NCI-H524 treated with DMSO at 0.1 percent for 48 hours (cell line): ENCODE measurements at regions not wholly inside any gene's neighbourhood (a gene's known extent, or its start where the extent isn't known, plus 50 kb on each side); places are given as distances from the start of the nearest gene placed in this dataset.
"Not testable (repeated sequence)": the region's sequence is repeated elsewhere in the genome, so short reads cannot be mapped to it uniquely, and the experiment has no call there.

Experiments used
- DNase-seq: peaks from one replicate; lab custom pipeline; 2025; lab: John Stamatoyannopoulos, UW

GRCh38 chr18:25561918-25562317 lies 210.0 kb upstream of the ZNF521 start:
- DNase-seq, result no peak

- DNase-seq, result no peak
Measured at GRCh38 chr18:25560369-25560768, 208.4 kb upstream of the ZNF521 start.

GRCh38 chr18:25557011-25557410 lies 205.0 kb upstream of the ZNF521 start:
- DNase-seq, result no peak

GRCh38 chr18:25553631-25554263 lies 201.8 kb upstream of the ZNF521 start:
- DNase-seq, result no peak

- no peak for DNase-seq
Measured at GRCh38 chr18:25544546-25545287, 192.8 kb upstream of the ZNF521 start.

GRCh38 chr18:25538175-25538922 lies 186.4 kb upstream of the ZNF521 start:
- DNase-seq, result no peak

GRCh38 chr18:25535495-25535894 lies 183.5 kb upstream of the ZNF521 start:
- DNase-seq, result no peak

- no peak for DNase-seq
Measured at GRCh38 chr18:25534401-25534800, 182.4 kb upstream of the ZNF521 start.

- DNase-seq, result no peak
Measured at GRCh38 chr18:25533218-25533617, 181.3 kb upstream of the ZNF521 start.

GRCh38 chr18:25531207-25531606 lies 179.2 kb upstream of the ZNF521 start:
- DNase-seq, result no peak

- DNase-seq, result not testable (repeated sequence)
Measured at GRCh38 chr18:25525789-25526188, 173.8 kb upstream of the ZNF521 start.

GRCh38 chr18:25518716-25519053 lies 166.7 kb upstream of the ZNF521 start:
- no peak for DNase-seq

GRCh38 chr18:25517881-25518715 lies 166.1 kb upstream of the ZNF521 start:
- no peak for DNase-seq

GRCh38 chr18:25516747-25517498 lies 165.0 kb upstream of the ZNF521 start:
- no peak for DNase-seq

- no peak for DNase-seq
Measured at GRCh38 chr18:25516121-25516520, 164.2 kb upstream of the ZNF521 start.

GRCh38 chr18:25510096-25510495 lies 158.1 kb upstream of the ZNF521 start:
- DNase-seq, result no peak

GRCh38 chr18:25503567-25504081 lies 151.7 kb upstream of the ZNF521 start:
- DNase-seq, result peak; percentile 30

- DNase-seq, result no peak
Measured at GRCh38 chr18:25497151-25497794, 145.3 kb upstream of the ZNF521 start.

- DNase-seq, result no peak
Measured at GRCh38 chr18:25496544-25496943, 144.6 kb upstream of the ZNF521 start.

GRCh38 chr18:25495606-25496005 lies 143.6 kb upstream of the ZNF521 start:
- DNase-seq, result no peak

GRCh38 chr18:25494888-25495287 lies 142.9 kb upstream of the ZNF521 start:
- no peak for DNase-seq
